ENCODE measurements at regions not wholly inside any gene's neighbourhood (a gene's known extent, or its start where the extent isn't known, plus 50 kb on each side); places are given as distances from the start of the nearest gene placed in this dataset.
A peak's percentile ranks its signal among the peaks of the same experiment; 100 is the strongest.

DNA sequence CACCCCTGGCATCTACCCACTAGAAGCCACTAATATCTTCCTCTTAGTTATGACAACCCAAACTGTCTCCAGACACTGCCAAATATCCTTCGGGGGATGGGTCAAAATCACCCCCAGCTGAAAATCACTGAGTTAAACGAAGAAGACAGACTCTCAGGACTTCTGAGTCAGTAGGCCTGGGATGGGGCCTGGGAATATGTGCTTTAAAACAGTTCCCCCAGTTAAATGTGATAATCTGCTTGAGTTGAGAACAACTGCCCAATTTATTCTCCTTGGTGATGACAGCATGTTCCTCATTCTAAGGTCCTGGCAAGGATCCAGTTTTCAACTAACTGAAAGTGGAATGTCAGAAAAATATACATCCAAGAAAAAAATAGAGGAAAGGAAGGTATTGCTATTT, 52.4 kb downstream of the CBLL2 start:
- DNase-seq (ENCODE audit: low spot score) = no peak

DNA sequence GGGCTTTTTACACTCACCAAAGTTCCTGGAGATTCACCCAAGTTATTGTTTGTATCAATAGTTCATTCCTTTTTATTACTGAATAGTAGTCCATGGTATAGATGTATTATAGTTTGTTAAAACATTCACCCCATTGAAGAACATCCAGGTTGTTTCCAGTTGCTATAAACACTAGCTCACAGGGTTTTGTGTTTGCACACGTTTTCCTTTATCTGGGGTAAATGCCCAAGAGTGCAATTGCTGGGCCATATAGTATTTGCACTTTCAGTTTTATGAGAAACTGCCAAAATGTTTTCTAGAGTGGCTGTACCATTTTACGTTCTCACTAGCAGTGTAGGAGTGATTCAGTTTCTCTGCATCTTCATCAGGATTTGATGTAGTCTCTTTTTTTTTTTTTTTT, 57.1 kb downstream of the CBLL2 start:
- no peak for DNase-seq (ENCODE audit: low spot score)

DNA sequence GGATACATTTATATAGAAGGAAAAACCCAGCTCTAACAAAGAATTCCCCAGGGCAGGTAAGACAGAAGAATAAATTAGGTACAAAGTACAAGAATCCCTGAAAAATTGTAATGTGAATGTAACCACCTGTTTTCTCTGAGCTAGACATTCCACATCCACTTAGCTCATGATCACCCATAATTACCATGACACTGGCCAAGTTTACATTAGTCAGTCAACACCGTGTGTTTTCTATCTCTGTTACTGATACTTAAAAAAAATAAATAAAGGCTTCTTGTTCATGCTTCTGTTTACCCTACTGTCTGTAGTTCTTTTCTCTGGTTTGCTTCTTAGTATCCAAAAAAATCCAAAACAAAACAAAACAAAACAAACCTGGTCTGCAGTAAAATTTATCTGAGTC, 66.0 kb downstream of the CBLL2 start:
- DNase-seq (ENCODE audit: low spot score) = no peak

DNA sequence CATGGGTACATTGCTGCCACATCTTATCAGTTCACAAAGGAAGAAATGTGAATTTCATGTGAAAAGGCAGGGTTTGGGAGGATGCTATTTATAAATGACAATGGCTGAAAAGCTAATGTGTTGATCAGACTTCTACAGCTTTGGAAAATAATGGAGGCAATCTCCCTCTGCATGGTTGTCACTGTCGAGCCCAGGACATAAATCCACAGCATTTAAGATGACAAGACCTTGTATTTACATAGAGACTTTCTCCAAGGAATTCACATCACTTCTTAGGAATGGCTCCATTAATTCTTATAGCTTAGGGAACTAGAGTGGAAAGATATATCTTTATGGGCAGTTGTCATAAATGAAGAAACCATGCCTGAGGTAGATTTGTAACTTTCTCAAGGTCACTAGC, 66.7 kb downstream of the CBLL2 start:
- no peak for DNase-seq (ENCODE audit: low spot score)

DNA sequence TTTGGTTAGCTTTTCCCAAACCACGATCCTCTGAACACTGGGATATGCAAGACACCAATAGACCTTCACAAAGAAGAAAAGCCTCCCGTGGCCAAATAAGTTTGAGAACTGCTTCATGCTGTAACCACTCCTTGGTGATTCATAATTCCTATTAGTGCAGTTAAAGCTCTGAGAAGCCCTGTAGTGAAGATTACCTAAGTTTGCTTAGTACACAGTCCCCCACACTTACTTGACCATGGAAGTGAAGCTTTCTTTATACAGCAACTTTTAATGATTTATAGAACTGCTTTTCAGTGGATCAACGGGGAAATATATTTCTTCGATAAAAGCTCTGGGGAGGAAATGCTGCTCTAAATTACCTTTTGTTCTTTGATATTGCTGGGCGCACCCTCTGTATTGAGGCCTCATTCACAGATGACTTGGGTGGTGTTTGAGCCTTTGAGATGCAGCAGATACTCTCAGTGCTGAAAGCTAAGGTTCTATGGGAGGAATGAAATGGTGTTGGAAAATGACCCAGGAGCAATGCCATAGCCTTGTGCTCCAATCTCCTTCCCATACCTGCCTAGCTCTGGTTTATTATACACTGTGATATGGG, 67.4 kb downstream of the CBLL2 start:
- no peak for DNase-seq (ENCODE audit: low spot score)

DNA sequence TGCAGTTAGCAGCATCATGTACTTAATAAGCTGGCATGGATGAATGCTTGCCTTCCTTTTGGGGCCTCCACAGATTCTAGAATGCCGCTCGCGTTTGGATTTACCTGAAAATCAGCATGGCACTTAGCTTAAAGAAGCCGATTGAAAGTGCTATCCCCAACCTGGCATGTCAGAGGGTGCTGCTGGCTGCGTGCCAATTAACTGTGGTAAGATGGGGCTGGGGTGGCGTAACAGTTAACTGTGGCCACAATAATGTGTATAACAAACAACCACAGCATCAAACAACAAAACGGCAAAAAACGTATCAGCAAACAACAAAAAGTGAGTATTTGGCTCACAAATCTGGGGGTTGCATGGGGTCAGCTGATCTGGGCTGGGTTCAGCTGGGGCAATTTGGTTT, 70.5 kb downstream of the CBLL2 start:
- DNase-seq (ENCODE audit: low spot score) = no peak

DNA sequence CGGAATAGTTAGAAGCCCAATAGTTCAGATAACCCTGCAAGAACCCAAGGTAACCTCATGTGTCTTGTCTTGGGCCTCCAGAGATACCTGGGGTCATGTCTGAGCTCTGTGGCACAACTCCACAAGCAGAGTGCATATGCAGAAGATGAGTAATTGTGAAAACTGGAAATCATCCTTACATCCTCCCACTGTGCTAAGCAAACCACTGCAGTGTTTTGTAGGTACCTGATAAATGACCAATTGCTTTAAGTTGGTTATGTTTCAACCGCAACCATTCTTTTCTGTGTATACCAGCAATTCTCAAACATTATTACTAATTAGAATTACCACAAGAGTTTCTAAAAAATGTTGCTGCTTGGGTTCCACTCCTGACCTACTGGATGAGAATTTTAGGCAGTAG, 73.2 kb downstream of the CBLL2 start:
- DNase-seq (ENCODE audit: low spot score) = no peak

DNA sequence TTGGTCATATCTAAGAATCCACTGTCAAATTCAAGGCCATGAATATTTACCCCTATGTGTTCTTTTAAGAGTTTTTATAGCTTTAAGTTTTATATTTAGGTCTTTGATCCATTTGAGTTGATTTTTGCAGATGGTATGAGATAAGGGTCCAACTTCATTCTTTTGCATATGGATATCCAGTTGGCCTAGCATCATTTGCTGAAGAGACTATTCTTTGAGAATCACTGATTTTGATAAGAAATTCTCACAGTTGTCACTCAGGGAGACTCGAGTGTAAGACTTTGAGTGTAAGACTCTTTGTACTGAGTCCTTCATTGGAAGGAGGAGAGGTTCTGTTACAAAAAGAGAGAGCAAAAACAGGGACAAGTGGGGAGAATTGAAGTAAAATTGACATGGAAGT, 74.8 kb downstream of the CBLL2 start:
- no peak for DNase-seq (ENCODE audit: low spot score)

DNA sequence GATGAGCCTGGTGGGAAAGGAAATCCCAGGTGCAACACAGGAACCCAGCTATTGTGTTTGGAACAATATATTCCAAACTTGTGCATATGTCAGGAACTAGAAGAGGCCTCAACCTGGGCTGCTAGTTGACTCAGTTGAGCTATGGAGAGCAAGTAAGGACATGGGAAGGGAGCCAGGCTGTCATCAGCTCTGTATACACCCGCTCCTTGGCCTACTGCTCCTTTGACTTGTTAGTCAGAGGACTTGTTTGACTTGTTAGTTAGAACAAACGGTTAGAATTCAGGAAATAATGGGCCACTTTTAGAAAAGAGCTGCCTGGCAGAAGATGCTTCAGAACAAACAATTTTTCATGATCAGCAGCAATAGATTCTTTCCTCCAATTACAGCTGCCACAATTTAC, 76.4 kb downstream of the CBLL2 start:
- no peak for DNase-seq (ENCODE audit: low spot score)

DNA sequence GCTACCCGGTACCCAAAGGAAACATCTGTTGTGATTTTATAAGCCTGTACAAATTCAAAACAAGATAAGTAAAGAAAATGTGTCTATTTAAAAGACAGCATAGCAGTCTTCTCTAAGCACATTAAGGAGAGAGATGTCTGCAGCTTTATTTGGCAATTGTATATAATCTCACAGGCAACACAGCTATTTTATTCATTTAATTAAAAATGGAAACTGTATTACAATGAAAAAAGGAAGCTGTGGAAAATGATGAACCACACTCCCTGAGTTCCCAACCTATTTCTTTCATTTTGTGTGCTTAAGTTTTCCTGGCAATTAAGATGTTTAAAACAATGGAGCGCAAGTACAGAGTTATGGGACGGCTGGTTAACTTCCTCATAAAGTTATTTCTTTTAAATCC, 78.4 kb downstream of the CBLL2 start:
- DNase-seq (ENCODE audit: low spot score) = no peak

DNA sequence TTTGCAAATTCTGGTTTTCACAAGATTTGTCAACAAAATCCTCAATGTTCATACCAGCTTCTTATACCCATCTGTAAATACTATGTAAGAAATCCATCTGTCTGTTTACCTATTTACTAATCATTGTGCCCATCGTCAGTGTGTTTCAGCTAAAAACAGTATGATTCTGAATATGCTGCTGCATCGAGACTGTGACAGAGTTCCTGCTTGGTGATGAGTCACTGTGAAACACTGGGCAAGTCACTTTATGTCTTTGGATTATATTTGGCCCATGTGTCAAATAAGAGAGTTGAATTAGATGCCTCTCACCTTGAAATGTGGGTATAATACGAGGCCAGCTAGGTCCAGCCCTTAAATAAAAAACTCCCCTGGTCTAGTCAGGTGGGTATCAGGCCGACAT, 79.3 kb downstream of the CBLL2 start:
- DNase-seq (ENCODE audit: low spot score) = no peak

DNA sequence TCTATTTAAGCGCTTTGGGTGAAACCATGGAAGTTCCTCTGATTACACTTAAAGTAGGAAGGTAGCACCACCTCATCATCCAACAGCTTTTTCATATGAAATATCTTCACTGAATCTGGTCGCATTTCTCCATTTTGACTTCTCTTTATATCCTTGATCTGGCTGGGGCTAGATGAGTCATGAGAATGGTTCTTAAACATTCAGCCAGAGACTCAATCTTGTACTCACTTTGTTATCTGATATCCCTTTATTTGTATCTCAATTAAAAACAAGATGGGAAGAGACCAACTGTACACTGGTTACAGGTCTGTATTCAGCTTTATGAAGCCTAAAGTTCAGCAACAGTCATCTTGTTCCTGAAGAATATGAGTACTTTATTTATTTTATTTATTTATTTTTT, 84.9 kb downstream of the CBLL2 start:
- no peak for DNase-seq (ENCODE audit: low spot score)

DNA sequence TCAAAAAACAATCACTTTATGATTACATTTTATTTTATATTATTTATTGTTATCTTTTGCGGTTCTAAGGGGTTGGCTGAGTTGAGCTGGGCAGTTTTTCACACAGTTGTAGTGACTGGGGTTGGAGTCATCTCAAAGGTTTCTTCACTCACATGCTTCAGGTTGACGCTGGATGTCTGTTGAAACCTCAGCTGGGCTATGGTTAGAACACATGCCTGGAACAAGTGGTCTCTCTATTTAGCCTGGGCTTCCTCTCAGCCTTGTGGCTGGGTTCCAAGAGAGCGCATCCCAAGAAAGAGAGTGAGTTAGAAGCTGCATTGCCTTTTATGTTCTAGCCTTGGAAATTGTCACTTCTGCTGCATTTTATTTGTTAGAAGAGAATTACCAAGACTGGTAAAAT, 87.4 kb downstream of the CBLL2 start:
- no peak for DNase-seq (ENCODE audit: low spot score)

DNA sequence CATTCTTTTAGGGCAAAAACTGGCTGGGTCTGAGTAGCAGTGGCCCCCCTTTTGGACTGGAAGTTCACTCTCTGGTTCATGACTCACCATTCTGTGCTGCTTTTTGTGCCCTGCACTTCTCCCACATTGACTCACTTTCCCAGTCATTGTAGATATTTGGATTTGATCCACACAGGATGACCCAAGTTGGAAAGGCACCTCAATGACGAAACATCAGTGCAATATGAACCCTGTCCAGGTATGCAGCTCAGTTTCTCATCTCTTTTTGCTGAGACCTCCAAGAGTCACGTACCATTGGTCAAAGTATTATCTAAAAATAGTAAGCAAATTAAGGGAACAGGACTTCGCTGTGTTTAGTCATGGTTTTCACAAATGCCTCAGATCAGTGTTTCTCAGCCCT, 92.7 kb downstream of the CBLL2 start:
- peak; percentile 25 for DNase-seq (ENCODE audit: low spot score)

DNA sequence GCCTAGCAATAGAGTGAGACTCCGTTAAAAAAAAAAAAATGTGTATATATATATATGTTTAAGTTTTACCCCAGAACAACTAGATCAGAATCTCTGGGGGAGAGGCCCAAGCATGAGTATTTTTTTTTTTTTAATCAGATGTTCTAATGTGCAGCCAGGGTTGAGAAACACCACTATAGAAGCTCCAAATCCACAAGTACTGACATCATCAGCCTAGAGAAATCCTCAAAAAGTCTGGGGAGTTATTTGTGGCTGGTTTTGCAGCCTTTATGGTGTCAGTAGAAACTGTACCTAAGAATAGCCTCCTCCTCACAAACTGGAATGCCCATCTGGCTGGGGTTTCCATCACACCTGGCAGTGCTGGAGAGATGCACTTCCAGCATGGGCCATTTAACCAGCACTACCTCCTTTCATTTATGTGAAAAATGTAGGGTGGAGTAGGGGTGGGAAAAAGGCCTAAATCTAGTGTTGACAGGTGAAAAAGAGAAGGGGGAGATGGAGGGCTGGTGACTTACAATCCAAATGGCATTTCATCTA, 93.5 kb downstream of the CBLL2 start:
- no peak for DNase-seq (ENCODE audit: low spot score)

DNA sequence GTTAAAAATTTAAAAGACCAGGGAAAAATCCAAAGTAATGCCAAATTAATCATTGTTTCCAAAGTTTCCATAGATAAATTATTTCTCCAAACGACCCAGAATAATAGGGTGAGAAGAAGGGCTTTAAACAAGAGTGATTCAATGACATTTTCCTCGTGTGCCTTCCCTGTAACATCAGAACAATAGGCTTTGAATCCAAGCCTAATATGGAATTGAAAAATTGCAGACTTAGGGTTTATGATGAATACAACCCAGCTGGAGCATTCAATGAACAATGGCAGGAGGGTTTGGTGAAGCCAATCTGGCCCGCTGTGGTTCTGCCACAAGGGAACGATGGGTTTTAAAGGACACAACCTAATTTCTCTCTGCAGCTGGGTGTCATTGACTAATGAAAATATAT, 94.2 kb downstream of the CBLL2 start:
- DNase-seq (ENCODE audit: low spot score) = no peak

DNA sequence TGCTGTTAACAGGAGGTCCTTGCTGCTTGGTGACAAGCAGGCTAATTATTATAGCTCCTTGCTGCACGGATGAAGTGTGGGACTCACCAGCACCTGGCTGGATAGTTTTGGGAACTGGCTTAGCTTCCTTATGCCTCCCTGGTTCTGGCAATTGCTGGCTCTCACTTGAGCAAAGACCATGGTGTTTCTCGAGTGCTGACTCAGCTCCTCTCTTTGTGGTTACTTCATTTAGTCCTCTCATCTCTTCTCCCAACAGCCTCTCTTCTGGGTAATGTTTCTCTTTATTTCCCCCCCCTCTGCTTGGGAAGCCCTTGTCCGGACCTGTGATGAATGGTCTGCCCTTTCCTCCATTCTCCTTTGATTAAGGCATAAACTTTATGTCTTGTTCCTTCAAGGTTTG, 100.4 kb downstream of the CBLL2 start:
- no peak for DNase-seq (ENCODE audit: low spot score)

DNA sequence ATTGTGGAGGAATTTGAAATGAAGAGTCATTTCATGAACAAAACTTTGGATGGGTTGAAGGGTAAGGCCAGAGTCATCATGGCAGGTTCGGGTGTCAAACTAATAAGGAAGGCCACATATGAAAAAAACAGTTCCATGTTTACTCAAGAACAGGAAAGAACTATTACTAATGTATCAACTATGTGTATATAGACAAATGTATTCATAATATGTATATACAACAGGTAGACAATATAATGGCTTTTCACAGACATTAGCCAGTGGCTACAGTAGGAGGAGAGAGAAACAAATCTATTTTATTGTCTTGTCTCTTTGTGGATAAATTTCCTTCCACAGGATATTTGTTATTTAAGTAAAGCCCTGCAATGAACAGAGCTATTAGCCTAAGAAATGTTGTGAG, 101.1 kb downstream of the CBLL2 start:
- no peak for DNase-seq (ENCODE audit: low spot score)

DNA sequence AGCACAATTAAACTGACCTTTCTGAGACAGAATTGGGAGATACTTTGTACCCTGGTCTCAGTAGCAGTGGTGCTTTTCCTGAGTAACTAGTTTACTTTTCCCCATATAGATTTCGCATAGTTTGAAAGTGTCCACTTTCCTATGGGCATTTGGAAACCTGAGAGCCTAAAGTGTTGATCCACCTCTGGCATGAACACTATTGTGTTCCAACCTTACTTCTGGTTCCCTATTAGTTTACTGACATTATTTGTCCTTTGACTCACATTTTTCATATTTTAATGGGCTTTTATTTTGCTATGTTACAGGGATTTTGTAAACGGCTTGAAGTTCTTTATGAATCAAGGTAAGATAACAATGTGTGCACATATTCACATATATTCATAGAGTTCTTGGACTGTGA, 103.7 kb downstream of the CBLL2 start:
- no peak for DNase-seq (ENCODE audit: low spot score)

DNA sequence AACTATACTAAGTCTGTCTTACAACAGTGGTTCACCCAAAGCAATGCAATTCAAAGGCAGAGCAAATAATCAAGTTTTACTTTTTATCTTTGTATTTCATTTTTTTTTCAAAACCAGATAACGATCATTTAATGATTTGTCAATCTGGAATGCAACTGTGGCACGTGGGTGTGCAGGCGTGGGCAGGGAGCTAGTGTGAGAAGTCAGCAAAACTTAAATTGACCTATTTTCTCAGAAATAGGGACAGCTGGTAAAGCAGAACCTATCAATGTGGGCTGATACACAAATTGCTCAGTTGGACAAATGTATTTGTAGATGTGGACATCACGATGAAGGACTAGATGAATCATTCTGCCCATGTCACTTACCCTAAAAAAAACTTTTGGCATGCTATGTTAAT, 105.6 kb downstream of the CBLL2 start:
- DNase-seq (ENCODE audit: low spot score) = no peak

DNA sequence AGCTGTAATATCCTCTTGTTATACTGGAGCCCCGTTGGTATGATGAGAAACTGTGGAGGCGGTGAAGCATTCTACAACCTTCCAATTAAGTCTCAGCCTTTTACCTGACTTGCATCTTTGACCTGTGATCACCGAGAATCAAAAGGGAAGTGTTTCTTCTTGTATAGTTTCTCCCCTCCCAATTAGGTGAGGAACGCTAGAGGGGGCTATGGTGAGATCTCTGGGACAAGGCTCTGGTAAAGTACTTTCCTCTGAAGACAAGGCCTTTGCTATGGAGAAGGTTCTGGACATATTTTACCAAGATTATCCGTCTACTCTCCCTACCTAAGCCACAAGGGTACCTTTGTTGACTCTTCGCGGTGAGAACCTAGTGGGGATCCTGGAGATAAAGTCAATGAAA, 111.3 kb downstream of the CBLL2 start:
- no peak for DNase-seq (ENCODE audit: low spot score)

DNA sequence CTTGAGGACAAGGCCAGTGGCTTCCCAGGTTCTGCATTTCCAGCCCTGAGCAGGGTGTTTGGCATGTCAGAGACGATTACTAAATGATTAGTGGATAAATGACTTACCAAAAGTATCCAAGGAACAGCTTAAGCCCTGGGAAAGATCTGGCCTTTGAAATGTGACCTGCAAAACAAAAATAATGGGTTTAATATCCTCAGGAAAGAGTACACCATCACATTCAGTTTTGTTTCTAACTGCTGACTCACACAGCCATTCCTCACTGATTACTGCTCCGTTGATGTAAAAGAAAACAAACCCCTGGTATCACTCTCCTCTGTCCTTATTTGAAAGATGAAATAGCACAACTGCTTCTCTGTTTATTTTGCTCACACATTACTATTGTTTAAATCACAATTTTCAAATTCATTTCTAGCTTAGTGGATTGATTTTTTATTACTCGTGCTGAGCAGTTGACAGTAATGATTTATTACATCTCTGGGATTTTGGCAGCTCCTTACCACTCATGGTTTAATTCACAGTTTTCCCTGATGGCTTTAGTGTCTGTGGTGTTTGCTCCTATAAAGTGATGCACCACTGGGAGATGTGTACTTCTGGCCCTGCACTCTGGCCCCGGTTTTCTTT, 117.0 kb downstream of the CBLL2 start:
- DNase-seq (ENCODE audit: low spot score) = peak; percentile 20

DNA sequence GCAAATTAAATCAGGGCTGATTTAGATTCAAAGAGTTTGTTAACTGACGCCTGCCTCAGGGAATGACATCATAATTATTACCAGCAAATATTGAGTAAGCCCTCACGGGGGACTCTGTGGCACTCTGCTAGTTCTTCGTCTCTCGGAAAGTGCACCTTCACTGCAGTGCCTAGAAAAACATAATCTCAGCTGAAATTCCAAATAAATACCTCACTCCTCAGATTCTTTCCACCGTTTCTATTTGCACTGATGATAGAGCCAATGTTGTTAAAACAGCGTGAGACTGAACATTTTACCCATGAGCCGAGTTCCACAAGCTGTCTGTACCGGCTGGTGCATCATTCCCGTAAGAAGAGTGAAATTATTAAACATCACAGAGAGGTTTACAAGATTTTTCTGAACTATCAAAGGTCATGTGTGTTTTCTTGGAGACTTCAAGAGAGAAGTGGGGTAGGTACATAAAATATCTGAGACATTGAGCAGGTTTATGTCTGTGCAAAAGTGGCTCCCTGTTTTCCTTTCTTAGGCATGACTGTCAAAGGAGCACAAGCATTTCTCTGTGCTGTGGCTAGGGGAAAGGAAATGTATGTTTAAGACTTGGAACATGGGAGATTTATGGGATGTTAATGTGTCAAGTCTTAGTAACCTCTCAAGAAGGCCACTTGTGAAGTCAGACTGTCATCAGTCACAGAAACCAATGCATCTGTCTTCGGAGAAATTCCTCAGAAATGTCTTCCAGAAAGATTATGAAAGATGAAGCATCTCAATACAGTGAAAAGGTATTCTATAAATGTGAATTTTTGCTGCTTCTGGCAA, 119.6 kb downstream of the CBLL2 start:
- no peak for DNase-seq (ENCODE audit: low spot score)

All from AG08395 (cell line).